Panc1 (cell line): ENCODE measurements at regions not wholly inside any gene's neighbourhood (a gene's known extent, or its start where the extent isn't known, plus 50 kb on each side); places are given as distances from the start of the nearest gene placed in this dataset.

Experiments used
- CTCF ChIP-seq: fragments of 450-650 bp; IDR thresholded peaks from 2 replicates; pipeline ENCODE4 v1.5.1; 2017; ENCODE audit warnings: mild to moderate bottlenecking
- POLR2AphosphoS5 ChIP-seq: IDR thresholded peaks from 2 replicates; pipeline ENCODE4 v1.6.1; 2012; ENCODE audit warnings: mild to moderate bottlenecking, low read depth, low read length, moderate library complexity

GRCh38 chr20:22523128-22523498, 61.3 kb downstream of the FOXA2 start:
- no peak for TF ChIP-seq CTCF
- no peak for TF ChIP-seq POLR2AphosphoS5
